K562 (cell line): ENCODE measurements at regions not wholly inside any gene's neighbourhood (a gene's known extent, or its start where the extent isn't known, plus 50 kb on each side); places are given as distances from the start of the nearest gene placed in this dataset.

ENCODE experiments used
- ELF4 ChIP-seq: fragments of 450-650 bp; formaldehyde crosslinking; IDR thresholded peaks from 2 replicates; pipeline ENCODE4 v1.4.0; 2022; ENCODE audit warnings: missing genetic modification characterization
- ETV6 ChIP-seq, 3 experiments: fragments of 150-350 bp in 1 of 3; sonication (generic) in 1 of 3; formaldehyde crosslinking in 1 of 3; IDR thresholded peaks; 2 replicates each; pipeline versions ENCODE4 v1.6.1 to v1.8.0; 2014 to 2022; ENCODE audit warnings: borderline replicate concordance in 2 of 3, low read depth in 2 of 3, antibody characterized with exemption in 1 of 3, low read length in 1 of 3, mild to moderate bottlenecking in 1 of 3, missing genetic modification reagents in 1 of 3
- HNRNPUL1 ChIP-seq: fragments of 200-400 bp; formaldehyde crosslinking; IDR thresholded peaks from 2 replicates; pipeline ENCODE4 v1.6.1; 2017; ENCODE audit warnings: low read length
- MEF2A ChIP-seq: IDR thresholded peaks from 2 replicates; pipeline ENCODE4 v1.6.1; 2011; ENCODE audit warnings: low read depth, mild to moderate bottlenecking, low read length, moderate library complexity; ENCODE audit not compliant: control insufficient read depth
- SIRT6 ChIP-seq: IDR thresholded peaks from one replicate; pipeline ENCODE4 v1.6.1; 2012; ENCODE audit warnings: low read depth, mild to moderate bottlenecking, control low read depth, inconsistent platforms, low read length, moderate library complexity
- XRCC3 ChIP-seq: fragments of 450-650 bp; IDR thresholded peaks from 2 replicates; pipeline ENCODE4 v1.6.1; 2017; ENCODE audit warnings: mild to moderate bottlenecking, moderate library complexity
- ZNF274 ChIP-seq: IDR thresholded peaks from 2 replicates; pipeline ENCODE4 v1.6.1; 2011; ENCODE audit warnings: low read depth, mild to moderate bottlenecking, low read length, moderate library complexity, borderline replicate concordance
- ZNF316 ChIP-seq: fragments of 450-650 bp; IDR thresholded peaks from 2 replicates; pipeline ENCODE4 v1.6.1; 2016
- ZNF507 ChIP-seq: conservative IDR thresholded peaks from 2 replicates; pipeline ENCODE4 v1.6.1; 2017; ENCODE audit warnings: missing genetic modification characterization, missing compliant biosample characterization
- ZNF764 ChIP-seq: fragments of 250-450 bp; sonication (Bioruptor Pico); IDR thresholded peaks from 2 replicates; pipeline ENCODE4 v1.4.0; 2020; ENCODE audit warnings: low read depth, mild to moderate bottlenecking, moderate library complexity
- TF ChIP-seq, protein P1 (sequence below): fragments of 250-450 bp; sonication (Bioruptor Pico); IDR thresholded peaks from 2 replicates; pipeline ENCODE4 v1.9.0; 2021; ENCODE audit warnings: mild to moderate bottlenecking, inconsistent platforms
- TF ChIP-seq, protein P2 (sequence below): sonication (generic); formaldehyde crosslinking; IDR thresholded peaks from 2 replicates; pipeline ENCODE4 v1.8.0; 2022; ENCODE audit warnings: missing genetic modification reagents, mild to moderate bottlenecking, borderline replicate concordance
- TF ChIP-seq, protein P3 (sequence below): fragments of 450-650 bp; formaldehyde crosslinking; conservative IDR thresholded peaks from 2 replicates; pipeline ENCODE4 v1.4.0; 2022; ENCODE audit warnings: mild to moderate bottlenecking, missing genetic modification characterization
- TF ChIP-seq, protein P4 (sequence below), 2 experiments: fragments of 450-650 bp; IDR thresholded peaks; 2 replicates each; pipeline ENCODE4 v1.6.1; 2018; ENCODE audit warnings: mild to moderate bottlenecking in 2 of 2, low read depth in 1 of 2; ENCODE audit not compliant: partially characterized antibody in 2 of 2
- TF ChIP-seq, protein P5 (sequence below): fragments of 450-650 bp; conservative IDR thresholded peaks from 2 replicates; pipeline ENCODE4 v1.6.1; 2016; ENCODE audit warnings: missing genetic modification characterization, low read depth, mild to moderate bottlenecking, control low read depth, missing compliant biosample characterization

DNA sequence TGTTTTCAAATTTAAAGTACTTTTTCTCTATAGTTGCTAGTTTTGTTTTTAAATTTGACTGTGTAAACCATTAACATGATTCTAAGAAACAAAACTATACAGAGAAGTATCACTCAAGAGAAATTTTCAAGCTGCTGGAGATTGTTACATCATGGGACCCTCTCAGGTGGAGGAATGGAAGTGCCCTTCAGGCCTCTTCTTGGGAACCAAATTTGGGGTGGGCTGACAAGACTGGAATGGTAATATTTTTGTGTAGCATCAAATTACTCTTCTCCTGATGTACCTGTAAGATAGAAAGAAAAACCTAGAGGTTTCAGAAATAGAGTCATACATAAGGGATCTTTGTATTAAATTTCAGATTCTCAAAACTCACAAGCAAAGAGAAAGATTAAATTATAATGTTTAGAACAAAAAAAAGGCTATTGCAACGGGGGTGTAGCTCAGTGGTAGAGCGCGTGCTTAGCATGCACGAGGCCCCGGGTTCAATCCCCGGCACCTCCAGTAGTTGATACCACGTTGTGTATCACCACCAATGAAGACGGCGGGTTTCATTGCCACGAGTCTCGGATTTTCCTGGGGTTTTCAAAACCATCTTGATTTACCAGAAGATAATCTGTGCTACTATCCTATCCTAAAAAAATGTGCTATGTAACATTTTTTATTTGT is 193.7 kb downstream of the GPX5 start (continued):
- TF ChIP-seq, protein P1, sequence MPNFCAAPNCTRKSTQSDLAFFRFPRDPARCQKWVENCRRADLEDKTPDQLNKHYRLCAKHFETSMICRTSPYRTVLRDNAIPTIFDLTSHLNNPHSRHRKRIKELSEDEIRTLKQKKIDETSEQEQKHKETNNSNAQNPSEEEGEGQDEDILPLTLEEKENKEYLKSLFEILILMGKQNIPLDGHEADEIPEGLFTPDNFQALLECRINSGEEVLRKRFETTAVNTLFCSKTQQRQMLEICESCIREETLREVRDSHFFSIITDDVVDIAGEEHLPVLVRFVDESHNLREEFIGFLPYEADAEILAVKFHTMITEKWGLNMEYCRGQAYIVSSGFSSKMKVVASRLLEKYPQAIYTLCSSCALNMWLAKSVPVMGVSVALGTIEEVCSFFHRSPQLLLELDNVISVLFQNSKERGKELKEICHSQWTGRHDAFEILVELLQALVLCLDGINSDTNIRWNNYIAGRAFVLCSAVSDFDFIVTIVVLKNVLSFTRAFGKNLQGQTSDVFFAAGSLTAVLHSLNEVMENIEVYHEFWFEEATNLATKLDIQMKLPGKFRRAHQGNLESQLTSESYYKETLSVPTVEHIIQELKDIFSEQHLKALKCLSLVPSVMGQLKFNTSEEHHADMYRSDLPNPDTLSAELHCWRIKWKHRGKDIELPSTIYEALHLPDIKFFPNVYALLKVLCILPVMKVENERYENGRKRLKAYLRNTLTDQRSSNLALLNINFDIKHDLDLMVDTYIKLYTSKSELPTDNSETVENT (CRISPR knock-in tag): no peak
- TF ChIP-seq ZNF507 (tag): no peak
- no peak for TF ChIP-seq HNRNPUL1
- no peak for TF ChIP-seq ZNF316
- TF ChIP-seq, protein P2, sequence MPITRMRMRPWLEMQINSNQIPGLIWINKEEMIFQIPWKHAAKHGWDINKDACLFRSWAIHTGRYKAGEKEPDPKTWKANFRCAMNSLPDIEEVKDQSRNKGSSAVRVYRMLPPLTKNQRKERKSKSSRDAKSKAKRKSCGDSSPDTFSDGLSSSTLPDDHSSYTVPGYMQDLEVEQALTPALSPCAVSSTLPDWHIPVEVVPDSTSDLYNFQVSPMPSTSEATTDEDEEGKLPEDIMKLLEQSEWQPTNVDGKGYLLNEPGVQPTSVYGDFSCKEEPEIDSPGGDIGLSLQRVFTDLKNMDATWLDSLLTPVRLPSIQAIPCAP (CRISPR knock-in tag): no peak
- 0 out of 2 replicates have a peak, but pooled peaks have one; percentile 31 for TF ChIP-seq ZNF274
- TF ChIP-seq, protein P3, sequence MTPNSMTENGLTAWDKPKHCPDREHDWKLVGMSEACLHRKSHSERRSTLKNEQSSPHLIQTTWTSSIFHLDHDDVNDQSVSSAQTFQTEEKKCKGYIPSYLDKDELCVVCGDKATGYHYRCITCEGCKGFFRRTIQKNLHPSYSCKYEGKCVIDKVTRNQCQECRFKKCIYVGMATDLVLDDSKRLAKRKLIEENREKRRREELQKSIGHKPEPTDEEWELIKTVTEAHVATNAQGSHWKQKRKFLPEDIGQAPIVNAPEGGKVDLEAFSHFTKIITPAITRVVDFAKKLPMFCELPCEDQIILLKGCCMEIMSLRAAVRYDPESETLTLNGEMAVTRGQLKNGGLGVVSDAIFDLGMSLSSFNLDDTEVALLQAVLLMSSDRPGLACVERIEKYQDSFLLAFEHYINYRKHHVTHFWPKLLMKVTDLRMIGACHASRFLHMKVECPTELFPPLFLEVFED (CRISPR knock-in tag): no peak
- TF ChIP-seq ETV6 (IDR thresholded peaks at IDR 0.05; ENCODE audit: borderline replicate concordance in 1 of 2, low read depth in 2 of 2, low read length in 1 of 2): no peak
- TF ChIP-seq ETV6 (CRISPR knock-in tag; IDR thresholded peaks at IDR 0.05; ENCODE audit: borderline replicate concordance): no peak
- no peak for TF ChIP-seq ELF4 (CRISPR knock-in tag)
- no peak for TF ChIP-seq SIRT6
- TF ChIP-seq ZNF764: peak; percentile 65; the same call in 1 of the 2 replicates
- no peak for TF ChIP-seq MEF2A
- TF ChIP-seq, protein P4, sequence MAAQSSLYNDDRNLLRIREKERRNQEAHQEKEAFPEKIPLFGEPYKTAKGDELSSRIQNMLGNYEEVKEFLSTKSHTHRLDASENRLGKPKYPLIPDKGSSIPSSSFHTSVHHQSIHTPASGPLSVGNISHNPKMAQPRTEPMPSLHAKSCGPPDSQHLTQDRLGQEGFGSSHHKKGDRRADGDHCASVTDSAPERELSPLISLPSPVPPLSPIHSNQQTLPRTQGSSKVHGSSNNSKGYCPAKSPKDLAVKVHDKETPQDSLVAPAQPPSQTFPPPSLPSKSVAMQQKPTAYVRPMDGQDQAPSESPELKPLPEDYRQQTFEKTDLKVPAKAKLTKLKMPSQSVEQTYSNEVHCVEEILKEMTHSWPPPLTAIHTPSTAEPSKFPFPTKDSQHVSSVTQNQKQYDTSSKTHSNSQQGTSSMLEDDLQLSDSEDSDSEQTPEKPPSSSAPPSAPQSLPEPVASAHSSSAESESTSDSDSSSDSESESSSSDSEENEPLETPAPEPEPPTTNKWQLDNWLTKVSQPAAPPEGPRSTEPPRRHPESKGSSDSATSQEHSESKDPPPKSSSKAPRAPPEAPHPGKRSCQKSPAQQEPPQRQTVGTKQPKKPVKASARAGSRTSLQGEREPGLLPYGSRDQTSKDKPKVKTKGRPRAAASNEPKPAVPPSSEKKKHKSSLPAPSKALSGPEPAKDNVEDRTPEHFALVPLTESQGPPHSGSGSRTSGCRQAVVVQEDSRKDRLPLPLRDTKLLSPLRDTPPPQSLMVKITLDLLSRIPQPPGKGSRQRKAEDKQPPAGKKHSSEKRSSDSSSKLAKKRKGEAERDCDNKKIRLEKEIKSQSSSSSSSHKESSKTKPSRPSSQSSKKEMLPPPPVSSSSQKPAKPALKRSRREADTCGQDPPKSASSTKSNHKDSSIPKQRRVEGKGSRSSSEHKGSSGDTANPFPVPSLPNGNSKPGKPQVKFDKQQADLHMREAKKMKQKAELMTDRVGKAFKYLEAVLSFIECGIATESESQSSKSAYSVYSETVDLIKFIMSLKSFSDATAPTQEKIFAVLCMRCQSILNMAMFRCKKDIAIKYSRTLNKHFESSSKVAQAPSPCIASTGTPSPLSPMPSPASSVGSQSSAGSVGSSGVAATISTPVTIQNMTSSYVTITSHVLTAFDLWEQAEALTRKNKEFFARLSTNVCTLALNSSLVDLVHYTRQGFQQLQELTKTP (IDR thresholded peaks at IDR 0.05; ENCODE audit: low read depth in 1 of 2, partially characterized antibody in 2 of 2): peak in 1 of 2 experiments; percentile 75
- TF ChIP-seq XRCC3: no peak
- TF ChIP-seq, protein P5, sequence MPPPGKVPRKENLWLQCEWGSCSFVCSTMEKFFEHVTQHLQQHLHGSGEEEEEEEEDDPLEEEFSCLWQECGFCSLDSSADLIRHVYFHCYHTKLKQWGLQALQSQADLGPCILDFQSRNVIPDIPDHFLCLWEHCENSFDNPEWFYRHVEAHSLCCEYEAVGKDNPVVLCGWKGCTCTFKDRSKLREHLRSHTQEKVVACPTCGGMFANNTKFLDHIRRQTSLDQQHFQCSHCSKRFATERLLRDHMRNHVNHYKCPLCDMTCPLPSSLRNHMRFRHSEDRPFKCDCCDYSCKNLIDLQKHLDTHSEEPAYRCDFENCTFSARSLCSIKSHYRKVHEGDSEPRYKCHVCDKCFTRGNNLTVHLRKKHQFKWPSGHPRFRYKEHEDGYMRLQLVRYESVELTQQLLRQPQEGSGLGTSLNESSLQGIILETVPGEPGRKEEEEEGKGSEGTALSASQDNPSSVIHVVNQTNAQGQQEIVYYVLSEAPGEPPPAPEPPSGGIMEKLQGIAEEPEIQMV (tag): no peak
